Smooth muscle cell (in vitro differentiated cells): ENCODE measurements at regions not wholly inside any gene's neighbourhood (a gene's known extent, or its start where the extent isn't known, plus 50 kb on each side); places are given as distances from the start of the nearest gene placed in this dataset.

Experiments
- DNase-seq: peaks from one replicate; lab custom pipeline; 2025; ENCODE audit not compliant: unreplicated experiment; lab: John Stamatoyannopoulos, UW
- H2AFZ ChIP-seq: fragments of 200-600 bp; sonication (generic); 2 replicates; pipeline ENCODE4 v1.6.0; 2016; ENCODE audit warnings: antibody characterized with exemption, low read depth, mild to moderate bottlenecking
- H3F3A ChIP-seq: fragments of 200-600 bp; sonication (generic); 2 replicates; pipeline ENCODE4 v1.6.0; 2017; ENCODE audit warnings: antibody characterized with exemption, low read depth
- H3K27ac ChIP-seq: fragments of 200-600 bp; sonication (generic); 2 replicates; pipeline ENCODE4 v1.5.1; 2016; ENCODE audit warnings: low read depth, mild to moderate bottlenecking
- H3K27me3 ChIP-seq: fragments of 200-600 bp; sonication (generic); 2 replicates; pipeline ENCODE4 v1.6.1; 2016; ENCODE audit warnings: low read depth, mild to moderate bottlenecking
- H3K36me3 ChIP-seq: fragments of 200-600 bp; sonication (generic); 2 replicates; pipeline ENCODE4 v1.5.1; 2016; ENCODE audit warnings: low read depth
- H3K4me1 ChIP-seq: fragments of 200-600 bp; sonication (generic); 2 replicates; pipeline ENCODE4 v1.5.1; 2016; ENCODE audit warnings: low read depth
- H3K4me2 ChIP-seq: fragments of 200-600 bp; sonication (generic); 2 replicates; pipeline ENCODE4 v1.6.0; 2016; ENCODE audit warnings: mild to moderate bottlenecking
- H3K4me3 ChIP-seq: fragments of 200-600 bp; sonication (generic); 2 replicates; pipeline ENCODE4 v1.5.1; 2016; ENCODE audit warnings: mild to moderate bottlenecking
- H3K79me2 ChIP-seq: fragments of 200-600 bp; sonication (generic); 2 replicates; pipeline ENCODE4 v1.6.0; 2016; ENCODE audit warnings: low read depth, mild to moderate bottlenecking
- H3K9ac ChIP-seq: fragments of 200-600 bp; sonication (generic); 2 replicates; pipeline ENCODE4 v1.6.0; 2016; ENCODE audit warnings: low read depth
- H3K9me3 ChIP-seq: fragments of 200-600 bp; sonication (generic); replicated peaks from 2 replicates; pipeline ENCODE4 v1.5.1; 2016; ENCODE audit warnings: low read depth
- H4K20me1 ChIP-seq: fragments of 200-600 bp; sonication (generic); 2 replicates; pipeline ENCODE4 v1.6.0; 2016; ENCODE audit warnings: low read depth
- CTCF ChIP-seq: fragments of 200-600 bp; sonication (generic); IDR thresholded peaks from 2 replicates; pipeline ENCODE4 v1.5.1; 2017; ENCODE audit warnings: borderline replicate concordance, mild to moderate bottlenecking, antibody characterized with exemption; ENCODE audit not compliant: insufficient read depth, poor library complexity, severe bottlenecking
- WGBS: methylation state at CpG from one replicate; pipeline ENCODE4 v1.1.7; 2016; ENCODE audit warnings: low lambda C conversion rate; 5-methylcytosine and 5-hydroxymethylcytosine counted together

- H3K4me1 ChIP-seq = no peaks in the 10 kb centered on the region
- 75% methylated on average over 2 of the region's 2 CpGs for WGBS
- no peaks in the 10 kb centered on the region for H3F3A ChIP-seq
- H3K9me3 ChIP-seq = no peaks in the 10 kb centered on the region
- H3K36me3 ChIP-seq = no peaks in the 10 kb centered on the region
- no peak for TF ChIP-seq CTCF
- H3K4me2 ChIP-seq = no peak overlapping the region
- no peaks in the 10 kb centered on the region for H3K79me2 ChIP-seq
- no peaks in the 10 kb centered on the region for H4K20me1 ChIP-seq
- no peak overlapping the region for H2AFZ ChIP-seq
- no peak for DNase-seq
- no peak overlapping the region for H3K9ac ChIP-seq
- H3K27me3 ChIP-seq = no peaks in the 10 kb centered on the region
- H3K27ac ChIP-seq = no peak overlapping the region
- no peak overlapping the region for H3K4me3 ChIP-seq
Measured at GRCh38 chr11:134905517-134905916, 493.5 kb upstream of the B3GAT1 start.

GRCh38 chr11:134904103-134904790 lies 492.2 kb upstream of the B3GAT1 start:
- Histone ChIP-seq H3K36me3 (no peaks in the 10 kb centered on the region), H3K9ac (no peak overlapping the region), H3K4me2 (no peak overlapping the region), H3K79me2 (no peaks in the 10 kb centered on the region), H3K27ac (no peak overlapping the region), H3K27me3 (no peaks in the 10 kb centered on the region), H4K20me1 (no peaks in the 10 kb centered on the region), H3K9me3 (no peaks in the 10 kb centered on the region), H3K4me3 (no peak overlapping the region), H3K4me1 (no peaks in the 10 kb centered on the region), H2AFZ (no peak overlapping the region), H3F3A (no peaks in the 10 kb centered on the region)
- 89% methylated on average over 8 of the region's 8 CpGs for WGBS
- TF ChIP-seq CTCF = no peak
- no peak for DNase-seq

GRCh38 chr11:134901955-134902918 lies 490.2 kb upstream of the B3GAT1 start:
- no peak overlapping the region for H2AFZ ChIP-seq
- WGBS = 88% methylated on average over 9 of the region's 9 CpGs
- TF ChIP-seq CTCF = no peak
- no peak for DNase-seq
- no peak overlapping the region for H3K9ac ChIP-seq
- no peaks in the 10 kb centered on the region for H3F3A ChIP-seq
- H3K4me1 ChIP-seq = no peaks in the 10 kb centered on the region
- no peaks in the 10 kb centered on the region for H3K27me3 ChIP-seq
- no peak overlapping the region for H3K4me2 ChIP-seq
- no peak overlapping the region for H3K27ac ChIP-seq
- H3K9me3 ChIP-seq = no peaks in the 10 kb centered on the region
- H3K4me3 ChIP-seq = no peak overlapping the region
- H4K20me1 ChIP-seq = no peaks in the 10 kb centered on the region
- no peaks in the 10 kb centered on the region for H3K36me3 ChIP-seq
- no peaks in the 10 kb centered on the region for H3K79me2 ChIP-seq
